ENCODE measurements at regions not wholly inside any gene's neighbourhood (a gene's known extent, or its start where the extent isn't known, plus 50 kb on each side); places are given as distances from the start of the nearest gene placed in this dataset.

GRCh38 chr10:33673839-33674415 is 339.5 kb upstream of the NRP1 start:
- Histone ChIP-seq H2AK5ac (ENCODE audit: low read length) (no peak overlapping the region), H3K4me2 (ENCODE audit: low read length) (no peak overlapping the region), H3K36me3 (ENCODE audit: control insufficient read depth in 1 of 2, insufficient read depth in 2 of 2, low read length in 2 of 2) (no peaks in the 10 kb centered on the region), H3K18ac (ENCODE audit: low read length) (no peak overlapping the region), H3K23ac (ENCODE audit: low read length) (no peak overlapping the region), H3K4ac (ENCODE audit: low read depth, low read length) (no peak overlapping the region), H3K27me3 (ENCODE audit: insufficient read depth, low read length) (no peaks in the 10 kb centered on the region), H2BK5ac (ENCODE audit: low read depth, low read length, poor library complexity) (no peak overlapping the region), H4K12ac (ENCODE audit: low read depth, low read length) (no peak overlapping the region), H2BK12ac (ENCODE audit: low read length) (no peak overlapping the region), H4K91ac (ENCODE audit: low read depth, low read length) (no peak overlapping the region), H2AFZ (ENCODE audit: insufficient read depth, low read length, poor library complexity) (no peak overlapping the region), H3K14ac (ENCODE audit: low read length) (no peak overlapping the region), H3K4me1 (ENCODE audit: control insufficient read depth in 1 of 2, insufficient read depth in 2 of 2, low read length in 2 of 2) (no peaks in the 10 kb centered on the region), H3K79me1 (ENCODE audit: low read length) (no peaks in the 10 kb centered on the region), H3K9me3 (ENCODE audit: insufficient read depth, low read depth, low read length) (no peaks in the 10 kb centered on the region), H2BK120ac (ENCODE audit: insufficient read depth, low read length, poor library complexity) (no peak overlapping the region), H3K79me2 (ENCODE audit: control insufficient read depth, insufficient read depth, low read length, poor library complexity) (no peaks in the 10 kb centered on the region), H4K8ac (ENCODE audit: low read depth, low read length) (no peak overlapping the region), H3K27ac (ENCODE audit: low read depth, low read length) (no peak overlapping the region), H3K4me3 (ENCODE audit: low read depth, low read length) (no peak overlapping the region), H3K9ac (ENCODE audit: low read length) (no peak overlapping the region)
- no peak for DNase-seq
- WGBS (ENCODE audit: extremely low coverage, insufficient coverage, insufficient read length) = no CpG with 5 or more reads among the region's 3 CpGs

DNA sequence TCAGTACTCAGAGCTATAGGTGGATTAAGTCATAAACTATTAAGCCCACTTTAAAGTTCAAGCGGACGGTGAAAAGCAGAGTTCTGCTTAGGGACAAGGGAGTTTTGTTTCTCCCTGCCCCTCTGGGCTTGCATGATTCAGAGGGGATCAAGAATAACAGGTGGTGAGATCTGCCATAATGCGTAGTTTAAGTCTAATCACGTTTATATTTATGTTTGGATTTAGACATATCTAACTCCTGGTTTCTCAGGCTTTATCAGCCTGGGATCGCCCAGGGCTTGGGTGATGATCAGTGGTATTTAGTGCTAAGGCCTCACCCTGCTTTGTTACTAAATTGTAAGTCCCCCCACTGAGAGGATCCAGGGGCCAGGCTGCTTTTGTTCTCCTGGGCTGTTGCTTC is 335.4 kb upstream of the NRP1 start:
- Histone ChIP-seq H4K8ac (ENCODE audit: low read depth, low read length) (no peak overlapping the region), H3K9me3 (ENCODE audit: insufficient read depth, low read depth, low read length) (no peaks in the 10 kb centered on the region), H3K18ac (ENCODE audit: low read length) (no peak overlapping the region), H3K27ac (ENCODE audit: low read depth, low read length) (no peak overlapping the region), H3K79me1 (ENCODE audit: low read length) (no peaks in the 10 kb centered on the region), H3K4ac (ENCODE audit: low read depth, low read length) (no peak overlapping the region), H3K4me2 (ENCODE audit: low read length) (no peak overlapping the region), H3K14ac (ENCODE audit: low read length) (no peak overlapping the region), H2BK12ac (ENCODE audit: low read length) (no peak overlapping the region), H4K91ac (ENCODE audit: low read depth, low read length) (no peak overlapping the region), H4K12ac (ENCODE audit: low read depth, low read length) (no peak overlapping the region), H3K9ac (ENCODE audit: low read length) (no peak overlapping the region), H2BK120ac (ENCODE audit: insufficient read depth, low read length, poor library complexity) (no peak overlapping the region), H3K4me1 (ENCODE audit: control insufficient read depth in 1 of 2, insufficient read depth in 2 of 2, low read length in 2 of 2) (no peaks in the 10 kb centered on the region), H3K79me2 (ENCODE audit: control insufficient read depth, insufficient read depth, low read length, poor library complexity) (no peaks in the 10 kb centered on the region), H2AFZ (ENCODE audit: insufficient read depth, low read length, poor library complexity) (no peak overlapping the region), H2AK5ac (ENCODE audit: low read length) (no peak overlapping the region), H3K27me3 (ENCODE audit: insufficient read depth, low read length) (no peaks in the 10 kb centered on the region), H2BK5ac (ENCODE audit: low read depth, low read length, poor library complexity) (no peak overlapping the region), H3K23ac (ENCODE audit: low read length) (no peak overlapping the region), H3K4me3 (ENCODE audit: low read depth, low read length) (no peak overlapping the region), H3K36me3 (ENCODE audit: control insufficient read depth in 1 of 2, insufficient read depth in 2 of 2, low read length in 2 of 2) (no peaks in the 10 kb centered on the region)
- DNase-seq = no peak
- no CpG with 5 or more reads among the region's 5 CpGs for WGBS (ENCODE audit: extremely low coverage, insufficient coverage, insufficient read length)

- no peaks in the 10 kb centered on the region for H3K27me3 ChIP-seq (ENCODE audit: insufficient read depth, low read length)
- no peak overlapping the region for H2BK12ac ChIP-seq (ENCODE audit: low read length)
- no peak overlapping the region for H3K14ac ChIP-seq (ENCODE audit: low read length)
- peaks cover 2% of the 10 kb centered on the region for H3K79me1 ChIP-seq (ENCODE audit: low read length)
- H3K4me2 ChIP-seq (ENCODE audit: low read length) = no peak overlapping the region
- no peak overlapping the region for H2AFZ ChIP-seq (ENCODE audit: insufficient read depth, low read length, poor library complexity)
- H2BK5ac ChIP-seq (ENCODE audit: low read depth, low read length, poor library complexity) = no peak overlapping the region
- H3K9me3 ChIP-seq (ENCODE audit: insufficient read depth, low read depth, low read length) = no peaks in the 10 kb centered on the region
- H3K79me2 ChIP-seq (ENCODE audit: control insufficient read depth, insufficient read depth, low read length, poor library complexity) = no peaks in the 10 kb centered on the region
- H3K23ac ChIP-seq (ENCODE audit: low read length) = no peak overlapping the region
- no peak overlapping the region for H3K4me3 ChIP-seq (ENCODE audit: low read depth, low read length)
- no peak overlapping the region for H4K12ac ChIP-seq (ENCODE audit: low read depth, low read length)
- H3K4ac ChIP-seq (ENCODE audit: low read depth, low read length) = no peak overlapping the region
- no peak overlapping the region for H4K8ac ChIP-seq (ENCODE audit: low read depth, low read length)
- no peak overlapping the region for H4K91ac ChIP-seq (ENCODE audit: low read depth, low read length)
- H3K9ac ChIP-seq (ENCODE audit: low read length) = no peak overlapping the region
- WGBS (ENCODE audit: extremely low coverage, insufficient coverage, insufficient read length) = no CpG with 5 or more reads among the region's 5 CpGs
- H3K36me3 ChIP-seq (ENCODE audit: control insufficient read depth in 1 of 2, insufficient read depth in 2 of 2, low read length in 2 of 2) = no peaks in the 10 kb centered on the region
- no peak overlapping the region for H3K27ac ChIP-seq (ENCODE audit: low read depth, low read length)
- H2BK120ac ChIP-seq (ENCODE audit: insufficient read depth, low read length, poor library complexity) = no peak overlapping the region
- no peak overlapping the region for H3K18ac ChIP-seq (ENCODE audit: low read length)
- H3K4me1 ChIP-seq (ENCODE audit: control insufficient read depth in 1 of 2, insufficient read depth in 2 of 2, low read length in 2 of 2) = peaks cover 2 to 3% of the 10 kb centered on the region in 2 experiments
- H2AK5ac ChIP-seq (ENCODE audit: low read length) = no peak overlapping the region
- DNase-seq = no peak
These were observed 332.4 kb upstream of the NRP1 start for GRCh38 chr10:33666686-33667480.

GRCh38 chr10:33665501-33665900 is 331.0 kb upstream of the NRP1 start:
- no peak overlapping the region for H3K23ac ChIP-seq (ENCODE audit: low read length)
- H3K27me3 ChIP-seq (ENCODE audit: insufficient read depth, low read length) = no peaks in the 10 kb centered on the region
- H3K18ac ChIP-seq (ENCODE audit: low read length) = no peak overlapping the region
- H4K91ac ChIP-seq (ENCODE audit: low read depth, low read length) = no peak overlapping the region
- no peak overlapping the region for H2BK5ac ChIP-seq (ENCODE audit: low read depth, low read length, poor library complexity)
- H4K8ac ChIP-seq (ENCODE audit: low read depth, low read length) = no peak overlapping the region
- no peaks in the 10 kb centered on the region for H3K9me3 ChIP-seq (ENCODE audit: insufficient read depth, low read depth, low read length)
- no peak overlapping the region for H3K27ac ChIP-seq (ENCODE audit: low read depth, low read length)
- no peak overlapping the region for H2AK5ac ChIP-seq (ENCODE audit: low read length)
- no peak overlapping the region for H4K12ac ChIP-seq (ENCODE audit: low read depth, low read length)
- peaks cover 3% of the 10 kb centered on the region for H3K79me1 ChIP-seq (ENCODE audit: low read length)
- H3K9ac ChIP-seq (ENCODE audit: low read length) = no peak overlapping the region
- H3K14ac ChIP-seq (ENCODE audit: low read length) = no peak overlapping the region
- H3K4me3 ChIP-seq (ENCODE audit: low read depth, low read length) = no peak overlapping the region
- H3K4ac ChIP-seq (ENCODE audit: low read depth, low read length) = no peak overlapping the region
- peaks cover 3 to 8% of the 10 kb centered on the region in 2 experiments for H3K4me1 ChIP-seq (ENCODE audit: control insufficient read depth in 1 of 2, insufficient read depth in 2 of 2, low read length in 2 of 2)
- H3K79me2 ChIP-seq (ENCODE audit: control insufficient read depth, insufficient read depth, low read length, poor library complexity) = no peaks in the 10 kb centered on the region
- no peak for DNase-seq
- no peak overlapping the region for H3K4me2 ChIP-seq (ENCODE audit: low read length)
- no peaks in the 10 kb centered on the region for H3K36me3 ChIP-seq (ENCODE audit: control insufficient read depth in 1 of 2, insufficient read depth in 2 of 2, low read length in 2 of 2)
- no peak overlapping the region for H2AFZ ChIP-seq (ENCODE audit: insufficient read depth, low read length, poor library complexity)
- no peak overlapping the region for H2BK120ac ChIP-seq (ENCODE audit: insufficient read depth, low read length, poor library complexity)
- no peak overlapping the region for H2BK12ac ChIP-seq (ENCODE audit: low read length)

Measured in trophoblast cell (in vitro differentiated cells and primary cell).